ENCODE measurements at regions not wholly inside any gene's neighbourhood (a gene's known extent, or its start where the extent isn't known, plus 50 kb on each side); places are given as distances from the start of the nearest gene placed in this dataset.

GRCh38 chr11:70543611-70544010 is 145.3 kb downstream of the CTTN start:
- Histone ChIP-seq H4K20me1 (ENCODE audit: low read depth) (peaks cover 11% of the 10 kb centered on the region), H2AFZ (replicated peaks) (no peak overlapping the region), H3K36me3 (no peaks in the 10 kb centered on the region), H3K9me3 (ENCODE audit: low read depth) (no peaks in the 10 kb centered on the region), H3K79me2 (ENCODE audit: low read depth) (no peaks in the 10 kb centered on the region), H3K27me3 (no peaks in the 10 kb centered on the region), H3K27ac (no peak overlapping the region), H3K4me2 (no peak overlapping the region), H3K9ac (no peak overlapping the region), H3K4me3 (no peak overlapping the region), H3K4me1 (peaks cover 22% of the 10 kb centered on the region), H3F3A (ENCODE audit: low read depth) (peaks cover 6% of the 10 kb centered on the region)
- TF ChIP-seq EZH2phosphoT487 (IDR thresholded peaks at IDR 0.05) (no peak), EZH2 (IDR thresholded peaks at IDR 0.05) (no peak)
- TF ChIP-seq, protein P1, sequence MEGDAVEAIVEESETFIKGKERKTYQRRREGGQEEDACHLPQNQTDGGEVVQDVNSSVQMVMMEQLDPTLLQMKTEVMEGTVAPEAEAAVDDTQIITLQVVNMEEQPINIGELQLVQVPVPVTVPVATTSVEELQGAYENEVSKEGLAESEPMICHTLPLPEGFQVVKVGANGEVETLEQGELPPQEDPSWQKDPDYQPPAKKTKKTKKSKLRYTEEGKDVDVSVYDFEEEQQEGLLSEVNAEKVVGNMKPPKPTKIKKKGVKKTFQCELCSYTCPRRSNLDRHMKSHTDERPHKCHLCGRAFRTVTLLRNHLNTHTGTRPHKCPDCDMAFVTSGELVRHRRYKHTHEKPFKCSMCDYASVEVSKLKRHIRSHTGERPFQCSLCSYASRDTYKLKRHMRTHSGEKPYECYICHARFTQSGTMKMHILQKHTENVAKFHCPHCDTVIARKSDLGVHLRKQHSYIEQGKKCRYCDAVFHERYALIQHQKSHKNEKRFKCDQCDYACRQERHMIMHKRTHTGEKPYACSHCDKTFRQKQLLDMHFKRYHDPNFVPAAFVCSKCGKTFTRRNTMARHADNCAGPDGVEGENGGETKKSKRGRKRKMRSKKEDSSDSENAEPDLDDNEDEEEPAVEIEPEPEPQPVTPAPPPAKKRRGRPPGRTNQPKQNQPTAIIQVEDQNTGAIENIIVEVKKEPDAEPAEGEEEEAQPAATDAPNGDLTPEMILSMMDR (IDR thresholded peaks at IDR 0.05): no peak
- DNase-seq (ENCODE audit: low spot score): no peak
- H3K4me3 Mint-ChIP-seq: no peak overlapping the region
- no peaks in the 10 kb centered on the region for H3K36me3 Mint-ChIP-seq
- H3K27me3 Mint-ChIP-seq (ENCODE audit: insufficient read depth, low read depth): peaks cover 14% of the 10 kb centered on the region
- no peaks in the 10 kb centered on the region for H3K9me3 Mint-ChIP-seq
- H3K27ac Mint-ChIP-seq: peak overlapping the region; percentile 42
- peaks cover 57% of the 10 kb centered on the region for H3K4me1 Mint-ChIP-seq

DNA sequence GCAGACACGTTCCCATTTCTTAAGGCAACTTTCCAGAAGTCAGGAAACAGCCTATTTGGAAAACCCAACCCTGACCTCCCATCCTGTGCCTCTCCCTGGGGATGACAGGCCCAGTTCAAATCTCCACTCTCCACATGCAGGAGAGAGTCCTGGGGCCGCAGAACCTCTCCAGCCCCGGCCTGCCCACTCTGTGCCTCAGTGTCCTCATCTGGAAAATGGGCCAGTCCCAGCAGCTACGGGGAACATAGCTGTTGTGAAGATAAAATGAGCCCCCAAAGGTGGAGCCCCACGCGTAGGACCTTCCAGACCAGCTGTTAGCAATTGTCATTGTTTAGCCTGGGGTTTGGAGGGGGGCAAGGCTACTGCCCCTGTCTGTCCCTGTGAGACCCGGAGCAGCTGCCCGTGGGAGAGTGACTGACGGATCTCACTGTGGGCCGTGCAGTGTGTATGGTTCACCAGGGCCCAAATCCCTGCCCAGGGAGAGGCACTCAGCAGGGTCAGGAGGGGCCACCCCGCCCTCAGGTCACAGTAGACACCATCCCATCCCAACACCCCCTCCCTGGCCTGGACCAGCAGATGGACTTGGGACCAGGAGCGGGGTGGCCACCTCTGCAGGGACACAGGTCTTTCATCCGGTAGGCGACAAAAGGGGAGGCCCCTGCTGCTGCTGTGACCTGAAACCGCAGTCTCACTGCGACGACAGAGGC is 145.9 kb downstream of the CTTN start:
- H3K9ac ChIP-seq: no peak overlapping the region
- H3K4me1 Mint-ChIP-seq: peaks cover 53% of the 10 kb centered on the region
- H3K4me1 ChIP-seq: peaks cover 22% of the 10 kb centered on the region
- H3K36me3 ChIP-seq: no peaks in the 10 kb centered on the region
- no peak overlapping the region for H3K4me3 ChIP-seq
- no peaks in the 10 kb centered on the region for H3K36me3 Mint-ChIP-seq
- no peak for TF ChIP-seq EZH2phosphoT487 (IDR thresholded peaks at IDR 0.05)
- TF ChIP-seq EZH2 (IDR thresholded peaks at IDR 0.05): no peak
- TF ChIP-seq, protein P1 (IDR thresholded peaks at IDR 0.05): no peak
- no peaks in the 10 kb centered on the region for H3K27me3 ChIP-seq
- H3K79me2 ChIP-seq (ENCODE audit: low read depth): no peaks in the 10 kb centered on the region
- peaks cover 11% of the 10 kb centered on the region for H4K20me1 ChIP-seq (ENCODE audit: low read depth)
- no peak for DNase-seq (ENCODE audit: low spot score)
- no peak overlapping the region for H2AFZ ChIP-seq (replicated peaks)
- H3F3A ChIP-seq (ENCODE audit: low read depth): peaks cover 6% of the 10 kb centered on the region
- no peaks in the 10 kb centered on the region for H3K9me3 Mint-ChIP-seq
- no peak overlapping the region for H3K4me3 Mint-ChIP-seq
- no peak overlapping the region for H3K27ac ChIP-seq
- no peak overlapping the region for H3K27ac Mint-ChIP-seq
- H3K4me2 ChIP-seq: no peak overlapping the region
- no peaks in the 10 kb centered on the region for H3K9me3 ChIP-seq (ENCODE audit: low read depth)
- H3K27me3 Mint-ChIP-seq (ENCODE audit: insufficient read depth, low read depth): peaks cover 15% of the 10 kb centered on the region

- Mint-ChIP-seq H3K36me3 (no peaks in the 10 kb centered on the region), H3K9me3 (no peaks in the 10 kb centered on the region), H3K27ac (peak overlapping the region; percentile 72), H3K27me3 (ENCODE audit: insufficient read depth, low read depth) (peaks cover 15% of the 10 kb centered on the region), H3K4me3 (peak overlapping the region; percentile 35), H3K4me1 (peaks cover 51% of the 10 kb centered on the region)
- Histone ChIP-seq H4K20me1 (ENCODE audit: low read depth) (peaks cover 11% of the 10 kb centered on the region), H3K4me1 (peaks cover 22% of the 10 kb centered on the region), H3K27me3 (no peaks in the 10 kb centered on the region), H3K4me2 (peak overlapping the region; percentile 53), H3K4me3 (no peak overlapping the region), H3K79me2 (ENCODE audit: low read depth) (no peaks in the 10 kb centered on the region), H3F3A (ENCODE audit: low read depth) (peaks cover 6% of the 10 kb centered on the region), H3K27ac (no peak overlapping the region), H2AFZ (replicated peaks) (no peak overlapping the region), H3K36me3 (no peaks in the 10 kb centered on the region), H3K9ac (no peak overlapping the region), H3K9me3 (ENCODE audit: low read depth) (no peaks in the 10 kb centered on the region)
- DNase-seq (ENCODE audit: low spot score): peak; percentile 91
- TF ChIP-seq EZH2 (IDR thresholded peaks at IDR 0.05) (no peak), EZH2phosphoT487 (IDR thresholded peaks at IDR 0.05) (no peak)
- TF ChIP-seq, protein P1 (IDR thresholded peaks at IDR 0.05): no peak
Observed at GRCh38 chr11:70544774-70545609, 146.7 kb downstream of the CTTN start.

All from neural progenitor cell (in vitro differentiated cells).